ENCODE measurements at regions not wholly inside any gene's neighbourhood (a gene's known extent, or its start where the extent isn't known, plus 50 kb on each side); places are given as distances from the start of the nearest gene placed in this dataset.

GRCh38 chr5:135651156-135651555 is 72.4 kb upstream of the CXCL14 start:
- DNase-seq (ENCODE audit: low spot score): no peak
- no peak for TF ChIP-seq CTCF (IDR thresholded peaks at IDR 0.05; ENCODE audit: extremely low read depth, insufficient read depth, missing control alignments)
- in situ Hi-C loops (cut with MboI; ENCODE audit: low pct_unique_long_range_greater_than_20kb, low sequenced_read_pairs, unreplicated experiment): no loop called here

GRCh38 chr5:135650081-135650480 is 71.3 kb upstream of the CXCL14 start:
- in situ Hi-C loops (cut with MboI; ENCODE audit: low pct_unique_long_range_greater_than_20kb, low sequenced_read_pairs, unreplicated experiment): no loop called here
- DNase-seq (ENCODE audit: low spot score): no peak
- TF ChIP-seq CTCF (IDR thresholded peaks at IDR 0.05; ENCODE audit: extremely low read depth, insufficient read depth, missing control alignments): no peak

- in situ Hi-C loops (cut with MboI; ENCODE audit: low pct_unique_long_range_greater_than_20kb, low sequenced_read_pairs, unreplicated experiment): no loop called here
Observed at GRCh38 chr5:135649435-135649834, 70.6 kb upstream of the CXCL14 start.

GRCh38 chr5:135648116-135648515 is 69.3 kb upstream of the CXCL14 start:
- DNase-seq (ENCODE audit: low spot score): no peak
- no peak for TF ChIP-seq CTCF (IDR thresholded peaks at IDR 0.05; ENCODE audit: extremely low read depth, insufficient read depth, missing control alignments)

More at GRCh38 chr5:135649435-135649834, 70.6 kb upstream of the CXCL14 start:
- no peak for TF ChIP-seq CTCF (IDR thresholded peaks at IDR 0.05; ENCODE audit: extremely low read depth, insufficient read depth, missing control alignments)
- DNase-seq (ENCODE audit: low spot score): no peak

GRCh38 chr5:135645336-135646180 is 66.8 kb upstream of the CXCL14 start:
- DNase-seq (ENCODE audit: low spot score): no peak
- in situ Hi-C loops (cut with MboI; ENCODE audit: low pct_unique_long_range_greater_than_20kb, low sequenced_read_pairs, unreplicated experiment): no loop called here
- no peak for TF ChIP-seq CTCF (IDR thresholded peaks at IDR 0.05; ENCODE audit: extremely low read depth, insufficient read depth, missing control alignments)

More at GRCh38 chr5:135648116-135648515, 69.3 kb upstream of the CXCL14 start:
- in situ Hi-C loops (cut with MboI; ENCODE audit: low pct_unique_long_range_greater_than_20kb, low sequenced_read_pairs, unreplicated experiment): no loop called here

- in situ Hi-C loops (cut with MboI; ENCODE audit: low pct_unique_long_range_greater_than_20kb, low sequenced_read_pairs, unreplicated experiment): no loop called here
- DNase-seq (ENCODE audit: low spot score): no peak
- TF ChIP-seq CTCF (IDR thresholded peaks at IDR 0.05; ENCODE audit: extremely low read depth, insufficient read depth, missing control alignments): no peak
Observed at GRCh38 chr5:135644816-135645215, 66.0 kb upstream of the CXCL14 start.

All from GM13977 (cell line).